HEK293T (cell line): ENCODE measurements at regions not wholly inside any gene's neighbourhood (a gene's known extent, or its start where the extent isn't known, plus 50 kb on each side); places are given as distances from the start of the nearest gene placed in this dataset.

Source experiments
- SUZ12 ChIP-seq: fragments of 450-650 bp; IDR thresholded peaks from 2 replicates; pipeline ENCODE4 v1.6.1; 2016; ENCODE audit warnings: mild to moderate bottlenecking
- ZNF384 ChIP-seq: fragments of 450-650 bp; IDR thresholded peaks from 2 replicates; pipeline ENCODE4 v1.6.1; 2016

DNA sequence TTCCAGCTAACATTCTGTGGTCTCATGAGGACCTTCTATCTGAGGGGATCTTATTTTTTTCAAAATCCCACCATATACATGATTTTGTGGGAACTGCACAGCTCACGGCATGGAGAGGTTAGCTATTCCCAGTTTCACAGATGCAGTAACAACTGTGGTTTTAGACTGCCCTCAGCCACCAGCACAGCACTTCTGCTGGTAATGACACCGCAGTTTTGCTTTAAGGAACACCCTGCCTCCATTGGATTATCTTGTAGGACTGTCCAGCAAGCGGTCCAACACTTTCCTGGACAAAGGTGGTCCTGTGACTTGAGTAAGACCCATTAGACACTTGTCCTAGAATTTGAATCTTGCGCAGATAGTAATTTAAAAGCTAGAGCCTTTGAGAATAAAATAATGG lies 65.3 kb upstream of the SMNDC1 start:
- no peak for TF ChIP-seq ZNF384
- no peak for TF ChIP-seq SUZ12
